ENCODE measurements at regions not wholly inside any gene's neighbourhood (a gene's known extent, or its start where the extent isn't known, plus 50 kb on each side); places are given as distances from the start of the nearest gene placed in this dataset.

DNA sequence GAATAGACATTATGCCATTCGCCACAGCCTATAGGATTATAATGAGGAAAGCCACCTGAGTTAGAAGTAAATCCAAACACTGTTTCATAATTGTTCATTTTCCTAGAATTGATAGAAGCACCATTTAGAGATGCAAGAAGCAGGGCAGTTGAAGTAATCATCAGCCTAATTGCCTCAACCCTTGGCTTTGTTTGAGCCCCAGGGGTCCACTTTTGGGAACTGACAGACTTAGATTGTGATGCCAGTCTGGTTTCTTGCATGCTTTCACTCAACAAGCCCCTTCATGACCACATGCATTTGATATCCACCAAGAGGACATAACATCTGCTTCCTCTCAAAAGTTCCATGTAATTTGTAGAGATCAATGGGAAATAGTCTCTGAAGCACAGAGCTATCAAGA lies 97.2 kb upstream of the COL8A1 start:
- H3K4me1 ChIP-seq (ENCODE audit: control insufficient read depth, insufficient read depth, low read length): 0 out of 2 replicates have a peak, but pooled peaks cover 5% of the 10 kb centered on the region

DNA sequence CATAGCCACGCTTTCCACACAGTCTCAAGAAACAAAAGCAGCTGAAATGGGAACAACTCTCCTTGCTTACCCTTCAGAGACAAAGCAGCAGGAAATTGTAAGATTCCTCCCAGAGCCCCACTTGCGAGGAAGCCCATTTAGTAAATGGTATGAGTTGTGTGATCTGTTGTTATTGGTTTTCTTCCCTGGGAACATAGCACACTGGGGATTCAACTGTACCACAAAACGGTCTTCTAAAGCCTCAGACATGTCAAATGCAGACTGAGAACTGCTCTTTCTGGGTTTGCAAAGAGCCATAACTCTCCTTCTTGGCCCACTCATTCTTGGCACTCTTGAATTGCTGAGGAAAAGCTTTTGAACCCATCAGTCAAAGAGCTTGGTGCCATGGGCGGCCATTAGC lies 101.0 kb upstream of the COL8A1 start:
- no peak overlapping the region for H3K27ac ChIP-seq (ENCODE audit: low read depth, low read length)
- H3K36me3 ChIP-seq (ENCODE audit: control insufficient read depth, insufficient read depth, low read length): no peaks in the 10 kb centered on the region
- no peak overlapping the region for H3K9ac ChIP-seq (ENCODE audit: low read length)
- no peaks in the 10 kb centered on the region for H3K27me3 ChIP-seq (ENCODE audit: control insufficient read depth, insufficient read depth, low read length)
- no peak overlapping the region for H3K4me3 ChIP-seq (ENCODE audit: low read depth, low read length)
- H3K9me3 ChIP-seq (ENCODE audit: control insufficient read depth, insufficient read depth, low read depth, low read length): 0 out of 2 replicates have a peak, but pooled peaks cover 3% of the 10 kb centered on the region
- no peaks in the 10 kb centered on the region for H3K4me1 ChIP-seq (ENCODE audit: control insufficient read depth, insufficient read depth, low read length)

More for the DNA sequence above, 97.2 kb upstream of the COL8A1 start:
- Histone ChIP-seq H3K27me3 (ENCODE audit: control insufficient read depth, insufficient read depth, low read length) (no peaks in the 10 kb centered on the region), H3K9ac (ENCODE audit: low read length) (no peak overlapping the region), H3K4me3 (ENCODE audit: low read depth, low read length) (no peak overlapping the region), H3K9me3 (ENCODE audit: control insufficient read depth, insufficient read depth, low read depth, low read length) (0 out of 2 replicates have a peak, but pooled peaks cover 3% of the 10 kb centered on the region), H3K36me3 (ENCODE audit: control insufficient read depth, insufficient read depth, low read length) (no peaks in the 10 kb centered on the region), H3K27ac (ENCODE audit: low read depth, low read length) (no peak overlapping the region)

DNA sequence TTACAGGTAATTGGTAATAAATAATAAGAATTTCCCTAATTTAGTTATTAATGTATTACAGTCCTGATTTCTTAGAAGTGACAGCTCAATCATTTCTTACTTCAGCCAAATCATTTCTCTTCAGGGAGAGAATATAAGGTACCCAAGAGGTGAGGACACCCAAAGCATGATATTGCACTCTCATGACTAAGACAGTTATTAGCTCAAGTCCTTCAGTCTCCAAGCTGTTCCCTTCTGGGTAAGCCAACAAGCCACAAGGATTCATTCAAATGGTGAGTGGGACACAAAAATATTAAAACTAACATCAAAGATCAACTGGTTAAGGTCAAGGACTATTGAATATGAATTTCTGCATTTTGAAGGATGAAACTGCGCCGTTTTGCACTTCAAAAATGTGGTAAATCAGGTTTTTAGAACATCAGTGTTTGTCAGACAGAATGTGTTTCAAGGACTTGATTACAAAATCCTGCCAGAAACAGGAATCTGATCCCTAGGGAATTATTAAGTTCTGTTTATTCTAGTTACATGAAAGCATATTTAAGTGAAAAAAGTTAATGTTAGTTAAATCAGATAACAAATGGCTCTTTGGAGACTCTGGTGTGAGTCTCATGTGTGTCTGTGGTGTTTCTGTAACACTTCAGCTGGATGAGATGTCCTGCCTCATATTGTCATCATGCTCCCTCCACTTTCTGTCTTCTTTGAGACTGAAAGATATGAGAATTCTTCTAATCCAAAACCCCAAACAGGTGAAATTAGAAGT lies 101.7 kb upstream of the COL8A1 start:
- Histone ChIP-seq H3K4me3 (ENCODE audit: low read depth, low read length) (no peak overlapping the region), H3K27me3 (ENCODE audit: control insufficient read depth, insufficient read depth, low read length) (no peaks in the 10 kb centered on the region), H3K36me3 (ENCODE audit: control insufficient read depth, insufficient read depth, low read length) (no peaks in the 10 kb centered on the region), H3K27ac (ENCODE audit: low read depth, low read length) (no peak overlapping the region), H3K4me1 (ENCODE audit: control insufficient read depth, insufficient read depth, low read length) (no peaks in the 10 kb centered on the region), H3K9me3 (ENCODE audit: control insufficient read depth, insufficient read depth, low read depth, low read length) (0 out of 2 replicates have a peak, but pooled peaks cover 3% of the 10 kb centered on the region), H3K9ac (ENCODE audit: low read length) (no peak overlapping the region)

DNA sequence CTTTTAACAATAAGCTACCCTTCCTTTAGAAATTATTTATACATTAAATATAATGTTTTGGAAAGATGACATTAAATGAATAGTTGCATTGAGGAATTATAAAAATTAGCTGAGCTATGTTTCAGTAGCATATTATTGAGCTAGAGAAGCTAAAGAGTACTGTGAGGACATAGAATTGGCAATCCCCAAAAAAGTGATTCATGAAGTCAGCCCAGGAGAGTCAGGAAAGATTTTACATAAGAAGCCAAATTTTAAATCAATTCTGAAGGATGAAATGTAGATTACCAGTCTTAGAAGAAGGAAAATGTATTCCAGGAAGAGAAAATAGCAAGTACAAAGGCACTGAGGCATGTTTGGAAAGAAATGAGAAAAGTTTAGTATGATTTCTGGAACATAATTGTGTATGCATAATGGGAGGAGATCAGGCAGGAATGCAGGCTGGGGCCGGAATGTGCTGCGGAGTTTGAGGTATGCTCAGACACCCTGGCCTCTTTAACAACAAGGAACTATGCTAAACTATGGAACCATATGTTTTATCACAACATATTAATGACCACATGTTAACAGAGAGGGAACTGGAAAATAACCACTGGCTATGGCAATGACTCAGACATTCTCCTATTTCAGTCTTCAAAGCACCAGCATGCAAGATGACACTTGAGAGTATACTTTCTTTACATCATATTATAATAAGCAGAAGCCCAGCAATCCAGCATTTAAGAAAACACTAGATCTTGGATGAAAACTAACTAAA lies 103.3 kb upstream of the COL8A1 start:
- H3K36me3 ChIP-seq (ENCODE audit: control insufficient read depth, insufficient read depth, low read length): no peaks in the 10 kb centered on the region
- H3K9me3 ChIP-seq (ENCODE audit: control insufficient read depth, insufficient read depth, low read depth, low read length): 0 out of 2 replicates have a peak, but pooled peaks cover 3% of the 10 kb centered on the region
- H3K27me3 ChIP-seq (ENCODE audit: control insufficient read depth, insufficient read depth, low read length): no peaks in the 10 kb centered on the region
- no peak overlapping the region for H3K4me3 ChIP-seq (ENCODE audit: low read depth, low read length)
- H3K4me1 ChIP-seq (ENCODE audit: control insufficient read depth, insufficient read depth, low read length): no peaks in the 10 kb centered on the region
- no peak overlapping the region for H3K9ac ChIP-seq (ENCODE audit: low read length)
- no peak overlapping the region for H3K27ac ChIP-seq (ENCODE audit: low read depth, low read length)

DNA sequence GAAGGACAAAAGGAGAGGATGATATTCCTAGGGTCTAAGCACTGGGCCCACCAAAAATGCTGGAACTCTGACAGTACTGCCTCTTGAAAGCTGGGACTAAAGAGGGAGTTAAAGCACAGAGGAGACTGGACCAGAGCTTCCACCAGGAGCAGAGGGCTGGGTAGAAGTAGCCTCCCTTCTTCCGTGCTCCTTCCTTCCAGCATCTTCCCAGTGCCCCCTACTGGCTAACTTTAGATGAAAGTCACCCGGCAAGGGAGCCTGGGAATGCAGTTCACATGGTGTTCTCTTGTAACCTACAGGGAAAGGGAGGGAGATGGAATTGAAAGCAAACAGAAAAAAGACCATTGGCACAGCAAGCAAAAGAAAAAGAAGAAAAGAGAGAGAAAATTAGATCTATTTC lies 106.1 kb upstream of the COL8A1 start:
- no peaks in the 10 kb centered on the region for H3K36me3 ChIP-seq (ENCODE audit: control insufficient read depth, insufficient read depth, low read length)
- H3K9ac ChIP-seq (ENCODE audit: low read length): no peak overlapping the region
- H3K27ac ChIP-seq (ENCODE audit: low read depth, low read length): no peak overlapping the region
- no peak overlapping the region for H3K4me3 ChIP-seq (ENCODE audit: low read depth, low read length)
- no peaks in the 10 kb centered on the region for H3K27me3 ChIP-seq (ENCODE audit: control insufficient read depth, insufficient read depth, low read length)
- peaks cover 3% of the 10 kb centered on the region; the same call in 1 of the 2 replicates for H3K4me1 ChIP-seq (ENCODE audit: control insufficient read depth, insufficient read depth, low read length)
- no peaks in the 10 kb centered on the region for H3K9me3 ChIP-seq (ENCODE audit: control insufficient read depth, insufficient read depth, low read depth, low read length)

DNA sequence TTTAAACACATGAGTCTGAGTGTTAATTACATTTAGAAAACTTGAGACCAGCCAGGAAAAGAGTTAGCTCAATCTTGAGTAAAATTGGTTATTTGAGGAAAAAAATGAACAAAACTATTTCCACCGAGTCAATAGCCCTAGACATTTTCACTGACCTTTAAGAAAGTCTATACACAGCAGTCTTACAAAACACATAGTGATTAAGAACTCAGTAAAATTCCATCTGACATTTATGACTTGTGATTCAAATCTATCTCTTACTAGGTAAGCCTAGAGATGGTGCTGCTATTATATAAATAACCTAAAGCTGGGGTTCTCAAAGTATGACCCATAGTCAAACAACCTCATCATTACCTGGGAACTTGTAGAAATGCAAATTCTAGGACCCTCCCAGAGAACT lies 109.1 kb upstream of the COL8A1 start:
- H3K27me3 ChIP-seq (ENCODE audit: control insufficient read depth, insufficient read depth, low read length): no peaks in the 10 kb centered on the region
- H3K9ac ChIP-seq (ENCODE audit: low read length): no peak overlapping the region
- H3K4me1 ChIP-seq (ENCODE audit: control insufficient read depth, insufficient read depth, low read length): peaks cover 3% of the 10 kb centered on the region; the same call in 1 of the 2 replicates
- no peaks in the 10 kb centered on the region for H3K9me3 ChIP-seq (ENCODE audit: control insufficient read depth, insufficient read depth, low read depth, low read length)
- H3K4me3 ChIP-seq (ENCODE audit: low read depth, low read length): no peak overlapping the region
- H3K36me3 ChIP-seq (ENCODE audit: control insufficient read depth, insufficient read depth, low read length): no peaks in the 10 kb centered on the region
- H3K27ac ChIP-seq (ENCODE audit: low read depth, low read length): no peak overlapping the region

DNA sequence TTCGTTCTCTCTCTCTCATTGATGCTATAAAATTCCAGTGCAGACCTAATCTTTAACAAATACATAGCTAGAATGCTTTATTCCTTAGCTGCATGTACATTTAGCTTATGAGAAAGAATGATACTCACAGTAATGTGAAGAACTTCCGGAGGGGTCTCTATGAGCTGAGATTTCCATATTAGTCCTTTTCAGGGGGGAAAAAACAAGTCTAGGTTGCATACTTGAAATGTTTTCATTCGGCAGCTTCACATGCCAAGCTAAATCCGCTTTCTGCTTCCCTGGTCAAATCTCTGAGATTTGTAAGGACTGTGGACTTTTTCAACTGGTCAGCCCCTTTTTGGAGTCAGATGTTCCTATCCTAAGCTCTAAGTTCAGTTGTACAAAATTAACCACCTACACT lies 111.5 kb upstream of the COL8A1 start:
- no peak overlapping the region for H3K27ac ChIP-seq (ENCODE audit: low read depth, low read length)
- H3K9ac ChIP-seq (ENCODE audit: low read length): no peak overlapping the region
- peaks cover 3% of the 10 kb centered on the region; the same call in 1 of the 2 replicates for H3K4me1 ChIP-seq (ENCODE audit: control insufficient read depth, insufficient read depth, low read length)
- H3K9me3 ChIP-seq (ENCODE audit: control insufficient read depth, insufficient read depth, low read depth, low read length): no peaks in the 10 kb centered on the region
- H3K36me3 ChIP-seq (ENCODE audit: control insufficient read depth, insufficient read depth, low read length): no peaks in the 10 kb centered on the region
- H3K4me3 ChIP-seq (ENCODE audit: low read depth, low read length): no peak overlapping the region
- no peaks in the 10 kb centered on the region for H3K27me3 ChIP-seq (ENCODE audit: control insufficient read depth, insufficient read depth, low read length)

DNA sequence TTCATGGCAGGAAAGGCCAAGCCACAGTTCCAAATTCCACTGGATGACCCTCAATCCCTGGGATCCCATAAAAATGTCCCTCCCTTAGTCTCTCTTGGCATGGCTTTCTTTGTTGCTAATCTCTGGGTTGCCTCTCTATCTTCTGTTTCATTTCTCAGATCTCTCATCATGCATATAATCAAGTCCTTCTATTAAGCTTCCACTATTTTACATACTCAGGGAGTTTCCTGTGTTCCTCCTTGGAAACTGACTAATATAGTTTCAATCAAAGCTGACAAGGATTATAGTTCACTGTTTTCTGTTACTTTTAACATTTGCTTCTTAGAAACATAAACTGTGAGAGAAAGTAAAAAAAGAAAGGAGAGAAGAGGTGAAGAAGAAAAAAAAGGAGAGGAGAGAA lies 113.8 kb upstream of the COL8A1 start:
- Histone ChIP-seq H3K27ac (ENCODE audit: low read depth, low read length) (no peak overlapping the region), H3K4me3 (ENCODE audit: low read depth, low read length) (no peak overlapping the region), H3K27me3 (ENCODE audit: control insufficient read depth, insufficient read depth, low read length) (no peaks in the 10 kb centered on the region), H3K36me3 (ENCODE audit: control insufficient read depth, insufficient read depth, low read length) (no peaks in the 10 kb centered on the region), H3K9me3 (ENCODE audit: control insufficient read depth, insufficient read depth, low read depth, low read length) (no peaks in the 10 kb centered on the region), H3K9ac (ENCODE audit: low read length) (no peak overlapping the region), H3K4me1 (ENCODE audit: control insufficient read depth, insufficient read depth, low read length) (peaks cover 3% of the 10 kb centered on the region; the same call in 1 of the 2 replicates)

DNA sequence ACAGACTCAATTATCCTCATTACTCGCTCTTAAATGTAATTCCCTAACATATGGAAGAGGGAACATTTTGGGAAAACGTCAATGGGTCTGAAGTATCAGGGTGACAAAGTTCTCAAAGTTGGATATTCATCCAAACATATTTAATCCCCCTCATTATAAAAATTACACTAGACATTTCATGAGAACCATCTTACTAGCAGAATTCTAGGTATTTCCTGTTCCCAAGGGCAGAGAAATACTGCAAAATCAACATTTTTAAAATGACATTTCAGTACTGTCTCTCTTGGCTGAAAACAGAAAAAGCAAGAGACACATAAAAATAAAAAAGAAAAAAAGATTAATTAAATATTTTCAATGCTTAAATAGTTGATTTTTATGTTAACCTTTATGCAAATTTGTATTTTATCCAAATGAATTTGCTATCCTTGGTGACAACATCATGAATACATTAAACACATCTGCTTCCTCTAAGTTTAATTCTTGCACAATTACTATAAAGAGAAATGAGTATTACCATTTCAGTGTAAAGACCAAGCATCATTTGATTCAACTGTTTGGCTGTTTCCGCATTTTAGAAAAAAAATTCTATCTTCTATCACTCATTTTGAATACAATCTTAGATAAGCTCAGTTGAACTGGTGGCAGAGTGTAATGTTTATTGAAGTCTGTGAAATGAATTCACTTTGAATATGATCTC lies 114.8 kb upstream of the COL8A1 start:
- Histone ChIP-seq H3K4me3 (ENCODE audit: low read depth, low read length) (no peak overlapping the region), H3K27ac (ENCODE audit: low read depth, low read length) (no peak overlapping the region), H3K9me3 (ENCODE audit: control insufficient read depth, insufficient read depth, low read depth, low read length) (no peaks in the 10 kb centered on the region), H3K27me3 (ENCODE audit: control insufficient read depth, insufficient read depth, low read length) (no peaks in the 10 kb centered on the region), H3K36me3 (ENCODE audit: control insufficient read depth, insufficient read depth, low read length) (no peaks in the 10 kb centered on the region), H3K4me1 (ENCODE audit: control insufficient read depth, insufficient read depth, low read length) (peaks cover 3% of the 10 kb centered on the region; the same call in 1 of the 2 replicates), H3K9ac (ENCODE audit: low read length) (no peak overlapping the region)

DNA sequence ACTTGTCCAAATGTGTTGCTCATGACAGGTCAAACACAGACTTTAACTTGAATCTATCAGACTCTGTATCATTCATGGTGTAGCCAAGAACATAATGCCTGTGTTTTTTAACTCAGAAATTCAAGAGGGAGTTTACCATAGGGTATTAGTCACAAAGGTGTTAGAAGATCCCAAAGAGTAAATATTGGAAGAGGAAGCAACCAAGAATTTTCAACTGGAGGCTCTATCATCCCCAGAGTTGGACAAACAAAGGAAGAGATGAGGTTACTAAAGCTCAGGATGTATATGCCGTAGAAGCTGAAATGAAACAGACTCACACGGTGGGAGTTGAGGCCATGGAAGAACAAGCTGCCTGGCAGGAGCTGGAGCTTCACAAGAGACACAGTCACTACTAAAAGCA lies 116.2 kb upstream of the COL8A1 start:
- Histone ChIP-seq H3K4me1 (ENCODE audit: control insufficient read depth, insufficient read depth, low read length) (no peaks in the 10 kb centered on the region), H3K4me3 (ENCODE audit: low read depth, low read length) (no peak overlapping the region), H3K9me3 (ENCODE audit: control insufficient read depth, insufficient read depth, low read depth, low read length) (no peaks in the 10 kb centered on the region), H3K9ac (ENCODE audit: low read length) (no peak overlapping the region), H3K27ac (ENCODE audit: low read depth, low read length) (no peak overlapping the region), H3K27me3 (ENCODE audit: control insufficient read depth, insufficient read depth, low read length) (no peaks in the 10 kb centered on the region), H3K36me3 (ENCODE audit: control insufficient read depth, insufficient read depth, low read length) (no peaks in the 10 kb centered on the region)

DNA sequence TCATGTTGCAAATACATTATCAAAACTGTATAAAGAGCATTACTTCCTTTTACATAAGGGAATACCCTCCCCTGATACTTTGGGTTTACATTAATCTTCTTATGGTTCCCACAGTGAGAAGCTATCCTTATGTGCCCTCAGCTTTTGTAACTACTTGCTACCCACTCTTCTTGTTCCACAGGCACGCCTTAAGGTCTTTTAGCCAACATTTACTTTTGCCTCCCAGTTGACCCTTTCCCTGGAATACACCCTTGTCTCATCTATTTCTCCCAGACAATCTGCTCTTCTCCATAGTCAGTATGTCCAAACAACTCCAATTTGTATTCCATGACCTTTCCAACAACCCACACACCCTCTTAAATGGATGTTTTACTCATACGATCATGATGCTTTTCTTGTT lies 116.8 kb upstream of the COL8A1 start:
- no peak overlapping the region for H3K9ac ChIP-seq (ENCODE audit: low read length)
- H3K4me1 ChIP-seq (ENCODE audit: control insufficient read depth, insufficient read depth, low read length): no peaks in the 10 kb centered on the region
- H3K36me3 ChIP-seq (ENCODE audit: control insufficient read depth, insufficient read depth, low read length): no peaks in the 10 kb centered on the region
- no peak overlapping the region for H3K4me3 ChIP-seq (ENCODE audit: low read depth, low read length)
- H3K27ac ChIP-seq (ENCODE audit: low read depth, low read length): no peak overlapping the region
- H3K27me3 ChIP-seq (ENCODE audit: control insufficient read depth, insufficient read depth, low read length): no peaks in the 10 kb centered on the region
- no peaks in the 10 kb centered on the region for H3K9me3 ChIP-seq (ENCODE audit: control insufficient read depth, insufficient read depth, low read depth, low read length)

Data from HUES6 (cell line).